HEK293 (cell line): ENCODE measurements at regions not wholly inside any gene's neighbourhood (a gene's known extent, or its start where the extent isn't known, plus 50 kb on each side); places are given as distances from the start of the nearest gene placed in this dataset.

Experiments used
- CTCF ChIA-PET: fragments of 350-600 bp; formaldehyde crosslinking; extraction: SDS; loops from one replicate; lab custom pipeline; 2021; ENCODE audit warnings: antibody characterized with exemption; lab: Yijun Ruan, JAX
- POLR2A ChIA-PET: fragments of 300-600 bp; formaldehyde crosslinking; extraction: SDS; loops from one replicate; lab custom pipeline; 2020; ENCODE audit warnings: antibody characterized with exemption, inconsistent platforms; lab: Yijun Ruan, JAX
- H3K27ac ChIP-seq: fragments of 200-500 bp; sonication (Bioruptor generic); 2 replicates; pipeline ENCODE4 v1.5.1; 2014; ENCODE audit warnings: low read depth, low read length, control low read depth, inconsistent platforms; ENCODE audit errors: extremely low read depth
- H3K36me3 ChIP-seq, 2 experiments: fragments of 200-500 bp in 1 of 2; sonication (Bioruptor generic) in 1 of 2; 1 replicate in 1 of 2; 2 replicates in 1 of 2; pipeline ENCODE4 v1.5.1; 2014 to 2017; ENCODE audit warnings: inconsistent platforms in 2 of 2, low read length in 2 of 2; ENCODE audit not compliant: control insufficient read depth in 2 of 2, insufficient read depth in 1 of 2
- H3K4me1 ChIP-seq: fragments of 200-500 bp; sonication (Bioruptor generic); 2 replicates; pipeline ENCODE4 v1.5.1; 2014; ENCODE audit warnings: mild to moderate bottlenecking, low read length, inconsistent platforms; ENCODE audit not compliant: control insufficient read depth, insufficient read depth
- H3K4me3 ChIP-seq: 2 replicates; pipeline ENCODE4 v1.5.1; 2011; ENCODE audit warnings: low read depth, mild to moderate bottlenecking, control low read depth, low read length, moderate library complexity
- H3K9me3 ChIP-seq: fragments of 200-500 bp; sonication (Bioruptor generic); 2 replicates; pipeline ENCODE4 v1.5.1; 2014; ENCODE audit warnings: low read depth, low read length, inconsistent platforms; ENCODE audit not compliant: control insufficient read depth, insufficient read depth
- IKZF3 ChIP-seq: fragments of 450-650 bp; IDR thresholded peaks from 2 replicates; pipeline ENCODE4 v1.5.0; 2018; ENCODE audit warnings: missing biosample characterization, mild to moderate bottlenecking, missing genetic modification characterization, moderate library complexity
- KLF16 ChIP-seq: fragments of 450-650 bp; formaldehyde crosslinking; IDR thresholded peaks from 2 replicates; pipeline ENCODE4 v1.5.1; 2017; ENCODE audit warnings: missing biosample characterization, missing genetic modification characterization
- OSR2 ChIP-seq: fragments of 450-650 bp; formaldehyde crosslinking; IDR thresholded peaks from 2 replicates; pipeline ENCODE4 v1.5.1; 2016; ENCODE audit warnings: missing biosample characterization, missing genetic modification characterization
- PRDM1 ChIP-seq: fragments of 450-650 bp; formaldehyde crosslinking; IDR thresholded peaks from 2 replicates; pipeline ENCODE4; 2016; ENCODE audit warnings: missing biosample characterization, missing genetic modification characterization
- SCRT2 ChIP-seq: fragments of 450-650 bp; formaldehyde crosslinking; IDR thresholded peaks from 2 replicates; pipeline ENCODE4 v1.5.1; 2016; ENCODE audit warnings: missing biosample characterization, missing genetic modification characterization
- SP2 ChIP-seq: fragments of 450-650 bp; formaldehyde crosslinking; IDR thresholded peaks from 2 replicates; pipeline ENCODE4 v1.5.1; 2016; ENCODE audit warnings: missing biosample characterization, missing genetic modification characterization
- SP3 ChIP-seq: fragments of 450-650 bp; formaldehyde crosslinking; IDR thresholded peaks from 2 replicates; pipeline ENCODE4 v1.5.1; 2016; ENCODE audit warnings: missing biosample characterization, missing genetic modification characterization
- TCF7L2 ChIP-seq: IDR thresholded peaks from 2 replicates; pipeline ENCODE4 v1.6.1; 2011; ENCODE audit warnings: low read depth, mild to moderate bottlenecking, inconsistent platforms, low read length, moderate library complexity, borderline replicate concordance
- TRIM28 ChIP-seq: IDR thresholded peaks from 2 replicates; pipeline ENCODE4 v1.6.1; 2011; ENCODE audit warnings: low read length, control low read depth, borderline replicate concordance
- WT1 ChIP-seq: fragments of 450-650 bp; formaldehyde crosslinking; IDR thresholded peaks from 2 replicates; pipeline ENCODE4 v1.5.1; 2016; ENCODE audit warnings: missing biosample characterization, missing genetic modification characterization
- ZBTB17 ChIP-seq: fragments of 450-650 bp; formaldehyde crosslinking; IDR thresholded peaks from 2 replicates; pipeline ENCODE4 v1.5.1; 2016; ENCODE audit warnings: missing biosample characterization, missing genetic modification characterization
- ZNF146 ChIP-seq: fragments of 450-650 bp; formaldehyde crosslinking; IDR thresholded peaks from 2 replicates; pipeline ENCODE4 v1.5.1; 2016; ENCODE audit warnings: missing biosample characterization, missing genetic modification characterization
- ZNF19 ChIP-seq: fragments of 450-650 bp; formaldehyde crosslinking; IDR thresholded peaks from 2 replicates; pipeline ENCODE4; 2016; ENCODE audit warnings: missing biosample characterization, missing genetic modification characterization, low read depth
- ZNF2 ChIP-seq: fragments of 450-650 bp; formaldehyde crosslinking; IDR thresholded peaks from 2 replicates; pipeline ENCODE4 v1.5.1; 2016; ENCODE audit warnings: missing biosample characterization, missing genetic modification characterization
- ZNF529 ChIP-seq: fragments of 450-650 bp; formaldehyde crosslinking; IDR thresholded peaks from 2 replicates; pipeline ENCODE4 v1.5.1; 2017; ENCODE audit warnings: missing genetic modification characterization, missing biosample characterization; ENCODE audit not compliant: insufficient replicate concordance
- ZNF549 ChIP-seq: fragments of 450-650 bp; IDR thresholded peaks from 2 replicates; pipeline ENCODE4 v1.5.1; 2018; ENCODE audit warnings: missing biosample characterization, missing genetic modification characterization, mild to moderate bottlenecking, inconsistent platforms, moderate library complexity
- ZNF560 ChIP-seq: fragments of 450-650 bp; formaldehyde crosslinking; IDR thresholded peaks from 2 replicates; pipeline ENCODE4 v1.5.1; 2017; ENCODE audit warnings: missing biosample characterization, missing genetic modification characterization, borderline replicate concordance
- ZNF639 ChIP-seq: fragments of 450-650 bp; formaldehyde crosslinking; IDR thresholded peaks from 2 replicates; pipeline ENCODE4 v1.5.1; 2016; ENCODE audit warnings: missing biosample characterization, missing genetic modification characterization
- ZNF654 ChIP-seq: fragments of 450-650 bp; formaldehyde crosslinking; IDR thresholded peaks from 2 replicates; pipeline ENCODE4 v1.5.1; 2016; ENCODE audit warnings: low read depth, missing biosample characterization, missing genetic modification characterization
- ZNF660 ChIP-seq: fragments of 450-650 bp; IDR thresholded peaks from 2 replicates; pipeline ENCODE4 v1.5.1; 2018; ENCODE audit warnings: missing biosample characterization, mild to moderate bottlenecking, missing genetic modification characterization
- ZNF830 ChIP-seq: fragments of 450-650 bp; IDR thresholded peaks from 2 replicates; pipeline ENCODE4 v1.5.0; 2018; ENCODE audit warnings: missing biosample characterization, missing genetic modification characterization, low read depth, mild to moderate bottlenecking, moderate library complexity
- TF ChIP-seq, protein P1 (sequence below): fragments of 450-650 bp; formaldehyde crosslinking; IDR thresholded peaks from 2 replicates; pipeline ENCODE4 v1.5.1; 2016; ENCODE audit warnings: missing biosample characterization, missing genetic modification characterization, borderline replicate concordance
- TF ChIP-seq, protein P2 (sequence below): fragments of 450-650 bp; formaldehyde crosslinking; IDR thresholded peaks from 2 replicates; pipeline ENCODE4 v1.5.1; 2016; ENCODE audit warnings: missing biosample characterization, missing genetic modification characterization

DNA sequence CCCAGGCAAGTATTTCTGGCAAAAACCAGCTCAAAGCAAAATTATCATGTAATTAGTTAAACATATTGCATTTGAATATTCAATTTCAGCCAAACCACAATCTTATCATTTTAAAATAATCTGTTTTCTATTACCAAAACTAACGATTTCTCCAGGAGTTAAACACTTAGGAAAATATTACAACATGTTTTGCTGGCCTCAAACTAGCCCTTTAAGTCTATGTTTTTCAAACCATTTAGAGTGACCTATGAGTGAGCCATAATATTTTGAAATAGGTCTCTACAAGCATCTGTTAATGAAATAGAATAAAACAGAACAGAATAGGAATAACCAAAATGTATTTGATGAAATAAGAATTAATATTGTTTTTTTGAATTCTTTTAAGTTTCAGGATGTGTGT lies 370.9 kb downstream of the COL12A1 start:
- CTCF ChIA-PET, result no interaction called here
- no peak overlapping the region for H3K27ac ChIP-seq
- TF ChIP-seq ZNF549 (tag by site-specific recombination), result no peak
- TF ChIP-seq ZNF639 (tag by site-specific recombination), result no peak
- no peak for TF ChIP-seq SP3 (tag by site-specific recombination)
- TF ChIP-seq ZBTB17 (tag by site-specific recombination), result no peak
- no peak for TF ChIP-seq ZNF19 (tag by site-specific recombination)
- TF ChIP-seq SCRT2, result no peak
- TF ChIP-seq IKZF3 (tag by site-specific recombination), result no peak
- TF ChIP-seq SP2, result no peak
- no peak for TF ChIP-seq ZNF2 (tag by site-specific recombination)
- TF ChIP-seq PRDM1 (tag by site-specific recombination), result no peak
- no peak for TF ChIP-seq ZNF830 (tag by site-specific recombination)
- TF ChIP-seq ZNF146 (tag by site-specific recombination), result no peak
- no peak for TF ChIP-seq TCF7L2
- TF ChIP-seq OSR2 (tag by site-specific recombination), result no peak
- TF ChIP-seq WT1, result no peak
- TF ChIP-seq, protein P1, sequence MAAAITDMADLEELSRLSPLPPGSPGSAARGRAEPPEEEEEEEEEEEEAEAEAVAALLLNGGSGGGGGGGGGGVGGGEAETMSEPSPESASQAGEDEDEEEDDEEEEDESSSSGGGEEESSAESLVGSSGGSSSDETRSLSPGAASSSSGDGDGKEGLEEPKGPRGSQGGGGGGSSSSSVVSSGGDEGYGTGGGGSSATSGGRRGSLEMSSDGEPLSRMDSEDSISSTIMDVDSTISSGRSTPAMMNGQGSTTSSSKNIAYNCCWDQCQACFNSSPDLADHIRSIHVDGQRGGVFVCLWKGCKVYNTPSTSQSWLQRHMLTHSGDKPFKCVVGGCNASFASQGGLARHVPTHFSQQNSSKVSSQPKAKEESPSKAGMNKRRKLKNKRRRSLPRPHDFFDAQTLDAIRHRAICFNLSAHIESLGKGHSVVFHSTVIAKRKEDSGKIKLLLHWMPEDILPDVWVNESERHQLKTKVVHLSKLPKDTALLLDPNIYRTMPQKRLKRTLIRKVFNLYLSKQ (tag by site-specific recombination), result no peak
- TF ChIP-seq ZNF529, result no peak
- TF ChIP-seq ZNF560 (tag by site-specific recombination), result no peak
- TF ChIP-seq ZNF660, result no peak
- TF ChIP-seq, all 188 proteins: peak for 0
- H3K36me3 ChIP-seq, result no peaks in the 10 kb centered on the region
- H3K4me1 ChIP-seq, result no peaks in the 10 kb centered on the region
- POLR2A ChIA-PET, result no interaction called here
- no peaks in the 10 kb centered on the region; the same call in 1 of the 2 replicates for H3K9me3 ChIP-seq
- H3K4me3 ChIP-seq, result no peak overlapping the region

- Histone ChIP-seq H3K9me3 (no peaks in the 10 kb centered on the region), H3K4me3 (no peak overlapping the region), H3K4me1 (no peaks in the 10 kb centered on the region), H3K27ac (no peak overlapping the region), H3K36me3 (no peaks in the 10 kb centered on the region)
- CTCF ChIA-PET, result no interaction called here
- no peak for TF ChIP-seq TRIM28
- TF ChIP-seq, protein P2, sequence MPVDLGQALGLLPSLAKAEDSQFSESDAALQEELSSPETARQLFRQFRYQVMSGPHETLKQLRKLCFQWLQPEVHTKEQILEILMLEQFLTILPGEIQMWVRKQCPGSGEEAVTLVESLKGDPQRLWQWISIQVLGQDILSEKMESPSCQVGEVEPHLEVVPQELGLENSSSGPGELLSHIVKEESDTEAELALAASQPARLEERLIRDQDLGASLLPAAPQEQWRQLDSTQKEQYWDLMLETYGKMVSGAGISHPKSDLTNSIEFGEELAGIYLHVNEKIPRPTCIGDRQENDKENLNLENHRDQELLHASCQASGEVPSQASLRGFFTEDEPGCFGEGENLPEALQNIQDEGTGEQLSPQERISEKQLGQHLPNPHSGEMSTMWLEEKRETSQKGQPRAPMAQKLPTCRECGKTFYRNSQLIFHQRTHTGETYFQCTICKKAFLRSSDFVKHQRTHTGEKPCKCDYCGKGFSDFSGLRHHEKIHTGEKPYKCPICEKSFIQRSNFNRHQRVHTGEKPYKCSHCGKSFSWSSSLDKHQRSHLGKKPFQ (tag by site-specific recombination), result no peak
- TF ChIP-seq ZNF654 (tag by site-specific recombination), result no peak
- TF ChIP-seq KLF16 (tag by site-specific recombination), result no peak
- POLR2A ChIA-PET, result no interaction called here
Measured at GRCh38 chr6:74826263-74826662, 379.6 kb downstream of the COL12A1 start.
